ENCODE measurements at regions not wholly inside any gene's neighbourhood (a gene's known extent, or its start where the extent isn't known, plus 50 kb on each side); places are given as distances from the start of the nearest gene placed in this dataset.

GRCh38 chr5:57685516-57686255, 203.1 kb upstream of the ACTBL2 start:
- H3K9me3 ChIP-seq, result no peaks in the 10 kb centered on the region
- DNase-seq, result no peak
- no peaks in the 10 kb centered on the region for H3K36me3 ChIP-seq
- H3K27ac ChIP-seq, result no peak overlapping the region
- no peak overlapping the region for H3K4me3 ChIP-seq
- TF ChIP-seq POLR2A (IDR thresholded peaks at IDR 0.05), result no peak
- H3K4me1 ChIP-seq (ENCODE audit: insufficient read depth), result peaks cover 8% of the 10 kb centered on the region
- WGBS, 3 donors, result 81 to 85% (median 82%) methylated on average over 3 of the region's 3 CpGs
- intact Hi-C loops (cut with DNase I), result no loop called here
- no peaks in the 10 kb centered on the region for H3K27me3 ChIP-seq

DNA sequence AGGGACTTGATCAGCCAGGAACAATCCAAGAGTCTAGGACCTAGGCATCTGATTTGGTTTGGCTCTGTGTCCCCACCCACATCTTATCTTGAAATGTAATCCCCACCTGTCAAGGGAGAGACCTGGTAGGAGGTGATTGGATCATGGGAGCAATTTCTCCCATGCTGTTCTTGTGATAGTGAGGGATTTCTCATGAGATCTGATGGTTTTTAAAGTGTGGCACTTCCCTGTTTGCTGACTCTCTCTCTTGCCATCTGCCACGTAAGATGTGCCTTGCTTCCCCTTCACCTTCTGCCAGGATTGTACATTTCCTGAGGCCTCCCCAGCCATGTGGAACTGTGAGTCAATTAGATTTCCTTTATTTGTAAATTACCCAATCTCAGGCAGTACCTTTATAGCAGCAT, 201.7 kb upstream of the ACTBL2 start:
- intact Hi-C loops (cut with DNase I), result no loop called here
- no peak for DNase-seq

GRCh38 chr5:57683036-57683630, 200.5 kb upstream of the ACTBL2 start:
- intact Hi-C loops (cut with DNase I), result no loop called here
- Histone ChIP-seq H3K27ac (no peak overlapping the region), H3K9me3 (no peaks in the 10 kb centered on the region), H3K27me3 (no peaks in the 10 kb centered on the region), H3K4me1 (ENCODE audit: insufficient read depth) (peaks cover 8% of the 10 kb centered on the region), H3K4me3 (no peak overlapping the region), H3K36me3 (no peaks in the 10 kb centered on the region)
- DNase-seq, result no peak
- no peak for TF ChIP-seq EP300 (IDR thresholded peaks at IDR 0.05)
- TF ChIP-seq CTCF (IDR thresholded peaks at IDR 0.05), result no peak
- TF ChIP-seq POLR2A (IDR thresholded peaks at IDR 0.05), result no peak
- WGBS, 3 donors, result 44 to 52% (median 49%) methylated on average over 2 of the region's 2 CpGs

More for the DNA sequence above, 201.7 kb upstream of the ACTBL2 start:
- 76 to 96% (median 94%) methylated on average over 1 of the region's 1 CpG for WGBS, 3 donors
- H3K27ac ChIP-seq, result no peak overlapping the region
- H3K27me3 ChIP-seq, result no peaks in the 10 kb centered on the region
- H3K9me3 ChIP-seq, result no peaks in the 10 kb centered on the region
- peaks cover 8% of the 10 kb centered on the region for H3K4me1 ChIP-seq (ENCODE audit: insufficient read depth)
- H3K4me3 ChIP-seq, result no peak overlapping the region
- TF ChIP-seq POLR2A (IDR thresholded peaks at IDR 0.05), result no peak
- no peak for TF ChIP-seq CTCF (IDR thresholded peaks at IDR 0.05)
- TF ChIP-seq EP300 (IDR thresholded peaks at IDR 0.05), result no peak
- no peaks in the 10 kb centered on the region for H3K36me3 ChIP-seq

DNA sequence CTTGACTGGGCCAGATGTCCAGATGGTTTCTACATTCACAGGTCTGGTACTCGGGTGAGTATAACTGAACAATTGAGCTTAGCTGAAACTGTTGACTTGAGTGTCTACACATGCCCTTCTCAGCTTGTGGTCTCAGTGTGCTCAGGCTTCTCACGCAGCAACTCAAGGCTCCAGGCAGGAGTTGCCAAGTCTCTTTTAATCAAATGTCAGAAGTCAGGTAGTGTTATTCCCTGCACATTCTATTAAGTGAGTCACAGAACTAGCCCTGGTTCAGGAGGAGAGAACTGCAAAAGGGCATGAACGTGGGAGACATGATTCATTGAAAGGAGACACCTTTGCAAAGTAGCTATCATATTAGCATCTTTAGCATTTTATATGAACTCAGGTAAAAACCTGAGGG, 199.3 kb upstream of the ACTBL2 start:
- Histone ChIP-seq H3K9me3 (no peaks in the 10 kb centered on the region), H3K4me1 (ENCODE audit: insufficient read depth) (peaks cover 8% of the 10 kb centered on the region), H3K4me3 (no peak overlapping the region), H3K36me3 (no peaks in the 10 kb centered on the region), H3K27ac (no peak overlapping the region), H3K27me3 (no peaks in the 10 kb centered on the region)
- intact Hi-C loops (cut with DNase I), result no loop called here
- 82 to 88% (median 85%) methylated on average over 3 of the region's 3 CpGs for WGBS, 3 donors
- no peak for DNase-seq
- TF ChIP-seq CTCF (IDR thresholded peaks at IDR 0.05) (no peak), EP300 (IDR thresholded peaks at IDR 0.05) (no peak), POLR2A (IDR thresholded peaks at IDR 0.05) (no peak)

- Histone ChIP-seq H3K36me3 (no peaks in the 10 kb centered on the region), H3K27me3 (no peaks in the 10 kb centered on the region), H3K4me1 (ENCODE audit: insufficient read depth) (peaks cover 11% of the 10 kb centered on the region), H3K9me3 (no peaks in the 10 kb centered on the region), H3K4me3 (no peak overlapping the region), H3K27ac (no peak overlapping the region)
- intact Hi-C loops (cut with DNase I), result no loop called here
- TF ChIP-seq CTCF (IDR thresholded peaks at IDR 0.05), result no peak
- TF ChIP-seq EP300 (IDR thresholded peaks at IDR 0.05), result no peak
- no peak for TF ChIP-seq POLR2A (IDR thresholded peaks at IDR 0.05)
- no peak for DNase-seq
- WGBS, 3 donors, result 81 to 97% (median 96%) methylated on average over 1 of the region's 1 CpG
These were observed 198.1 kb upstream of the ACTBL2 start for GRCh38 chr5:57680686-57681085.

Data from ovary (tissue), 7 donors.